ENCODE measurements at regions not wholly inside any gene's neighbourhood (a gene's known extent, or its start where the extent isn't known, plus 50 kb on each side); places are given as distances from the start of the nearest gene placed in this dataset.

GRCh38 chr9:73761905-73762304, 610.2 kb downstream of the ANXA1 start:
- Histone ChIP-seq H3K79me1 (ENCODE audit: low read depth in 1 of 2, low read length in 2 of 2) (no peaks in the 10 kb centered on the region), H3K27ac (ENCODE audit: insufficient read depth, low read length) (no peak overlapping the region), H3K23ac (ENCODE audit: low read depth, low read length) (no peak overlapping the region), H3K27me3 (ENCODE audit: control insufficient read depth, insufficient read depth, low read length) (no peaks in the 10 kb centered on the region), H4K8ac (ENCODE audit: low read depth in 2 of 2, low read length in 2 of 2) (no peak overlapping the region), H4K91ac (ENCODE audit: insufficient read depth, low read depth, low read length) (no peak overlapping the region), H2BK15ac (ENCODE audit: low read depth, low read length) (no peak overlapping the region), H3K4me3 (ENCODE audit: insufficient read depth, low read depth, low read length) (no peak overlapping the region), H4K20me1 (ENCODE audit: insufficient read depth, low read length) (no peaks in the 10 kb centered on the region), H3K9me1 (ENCODE audit: insufficient read depth, low read length) (no peaks in the 10 kb centered on the region), H3K9ac (ENCODE audit: low read depth, low read length) (no peak overlapping the region), H2AK9ac (replicated peaks; ENCODE audit: low read depth, low read length, poor library complexity) (no peak overlapping the region), H2BK5ac (ENCODE audit: low read depth, low read length, poor library complexity, severe bottlenecking) (no peak overlapping the region), H3K4ac (ENCODE audit: low read depth, low read length) (no peak overlapping the region), H2BK120ac (ENCODE audit: low read depth, low read length) (no peak overlapping the region), H3K4me1 (ENCODE audit: control insufficient read depth, insufficient read depth, low read length) (no peaks in the 10 kb centered on the region), H3K56ac (ENCODE audit: extremely low read depth, insufficient read depth, low read length) (no peak overlapping the region), H3K9me3 (ENCODE audit: control insufficient read depth, insufficient read depth, low read length) (peaks cover 19% of the 10 kb centered on the region), H4K5ac (ENCODE audit: low read depth, low read length) (no peak overlapping the region), H3K36me3 (ENCODE audit: control insufficient read depth, insufficient read depth, low read length) (no peaks in the 10 kb centered on the region), H3K14ac (replicated peaks; ENCODE audit: low read depth, low read length) (no peak overlapping the region), H3K18ac (ENCODE audit: low read depth, low read length) (no peak overlapping the region), H2BK20ac (ENCODE audit: low read depth, low read length) (no peak overlapping the region), H2AK5ac (ENCODE audit: low read depth, low read length) (no peak overlapping the region), H3K4me2 (ENCODE audit: low read depth, low read length) (no peak overlapping the region), H2AFZ (replicated peaks; ENCODE audit: low read length, poor library complexity) (no peak overlapping the region)
- intact Hi-C loops (cut with micrococcal nuclease) (no loop called here), in situ Hi-C loops (cut with MboI; ENCODE audit: low sequenced_read_pairs) (no loop called here), dilution Hi-C loops (cut with HindIII; ENCODE audit: low sequenced_read_pairs, unreplicated experiment) (no loop called here)
- BruUV-seq (replicated peaks) = no TSS peak
- ATAC-seq (ENCODE audit: low read depth) = no peak
- CTCF ChIA-PET = no interaction called here
- POLR2A ChIA-PET (ENCODE audit: unreplicated experiment) = no interaction called here
- no peak for TF ChIP-seq MAZ (IDR thresholded peaks at IDR 0.05; ENCODE audit: borderline replicate concordance, low read depth, low read length)
- TF ChIP-seq RCOR1 (IDR thresholded peaks at IDR 0.05; ENCODE audit: insufficient replicate concordance, low read length) = no peak
- TF ChIP-seq NFE2L2 (IDR thresholded peaks at IDR 0.05; ENCODE audit: low read depth, low read length) = no peak
- TF ChIP-seq, protein P1, sequence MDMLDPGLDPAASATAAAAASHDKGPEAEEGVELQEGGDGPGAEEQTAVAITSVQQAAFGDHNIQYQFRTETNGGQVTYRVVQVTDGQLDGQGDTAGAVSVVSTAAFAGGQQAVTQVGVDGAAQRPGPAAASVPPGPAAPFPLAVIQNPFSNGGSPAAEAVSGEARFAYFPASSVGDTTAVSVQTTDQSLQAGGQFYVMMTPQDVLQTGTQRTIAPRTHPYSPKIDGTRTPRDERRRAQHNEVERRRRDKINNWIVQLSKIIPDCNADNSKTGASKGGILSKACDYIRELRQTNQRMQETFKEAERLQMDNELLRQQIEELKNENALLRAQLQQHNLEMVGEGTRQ (IDR thresholded peaks at IDR 0.05; ENCODE audit: low read depth, low read length) = no peak
- TF ChIP-seq CEBPB (IDR thresholded peaks at IDR 0.05; ENCODE audit: low read depth, low read length) = no peak
- TF ChIP-seq SMC3 (IDR thresholded peaks at IDR 0.05; ENCODE audit: low read depth, low read length) = no peak
- TF ChIP-seq, protein P2, sequence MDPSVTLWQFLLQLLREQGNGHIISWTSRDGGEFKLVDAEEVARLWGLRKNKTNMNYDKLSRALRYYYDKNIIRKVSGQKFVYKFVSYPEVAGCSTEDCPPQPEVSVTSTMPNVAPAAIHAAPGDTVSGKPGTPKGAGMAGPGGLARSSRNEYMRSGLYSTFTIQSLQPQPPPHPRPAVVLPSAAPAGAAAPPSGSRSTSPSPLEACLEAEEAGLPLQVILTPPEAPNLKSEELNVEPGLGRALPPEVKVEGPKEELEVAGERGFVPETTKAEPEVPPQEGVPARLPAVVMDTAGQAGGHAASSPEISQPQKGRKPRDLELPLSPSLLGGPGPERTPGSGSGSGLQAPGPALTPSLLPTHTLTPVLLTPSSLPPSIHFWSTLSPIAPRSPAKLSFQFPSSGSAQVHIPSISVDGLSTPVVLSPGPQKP (IDR thresholded peaks at IDR 0.05; ENCODE audit: borderline replicate concordance, low read depth, low read length) = no peak
- TF ChIP-seq BHLHE40 (IDR thresholded peaks at IDR 0.05; ENCODE audit: low read depth, low read length) = no peak
- TF ChIP-seq, protein P3, sequence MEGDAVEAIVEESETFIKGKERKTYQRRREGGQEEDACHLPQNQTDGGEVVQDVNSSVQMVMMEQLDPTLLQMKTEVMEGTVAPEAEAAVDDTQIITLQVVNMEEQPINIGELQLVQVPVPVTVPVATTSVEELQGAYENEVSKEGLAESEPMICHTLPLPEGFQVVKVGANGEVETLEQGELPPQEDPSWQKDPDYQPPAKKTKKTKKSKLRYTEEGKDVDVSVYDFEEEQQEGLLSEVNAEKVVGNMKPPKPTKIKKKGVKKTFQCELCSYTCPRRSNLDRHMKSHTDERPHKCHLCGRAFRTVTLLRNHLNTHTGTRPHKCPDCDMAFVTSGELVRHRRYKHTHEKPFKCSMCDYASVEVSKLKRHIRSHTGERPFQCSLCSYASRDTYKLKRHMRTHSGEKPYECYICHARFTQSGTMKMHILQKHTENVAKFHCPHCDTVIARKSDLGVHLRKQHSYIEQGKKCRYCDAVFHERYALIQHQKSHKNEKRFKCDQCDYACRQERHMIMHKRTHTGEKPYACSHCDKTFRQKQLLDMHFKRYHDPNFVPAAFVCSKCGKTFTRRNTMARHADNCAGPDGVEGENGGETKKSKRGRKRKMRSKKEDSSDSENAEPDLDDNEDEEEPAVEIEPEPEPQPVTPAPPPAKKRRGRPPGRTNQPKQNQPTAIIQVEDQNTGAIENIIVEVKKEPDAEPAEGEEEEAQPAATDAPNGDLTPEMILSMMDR (conservative IDR thresholded peaks at IDR 0.05; ENCODE audit: low read depth, low read length) = no peak
- no peak for TF ChIP-seq RAD21 (IDR thresholded peaks at IDR 0.05; ENCODE audit: low read length)
- TF ChIP-seq POLR2A (IDR thresholded peaks at IDR 0.05; ENCODE audit: low read depth, low read length) = no peak
- TF ChIP-seq CHD1 (IDR thresholded peaks at IDR 0.05; ENCODE audit: low read depth, low read length) = no peak
- no peak for TF ChIP-seq MAFK (IDR thresholded peaks at IDR 0.05; ENCODE audit: low read depth, low read length)
- TF ChIP-seq MXI1 (IDR thresholded peaks at IDR 0.05; ENCODE audit: borderline replicate concordance, low read depth, low read length) = no peak
- no peak for TF ChIP-seq FOS (IDR thresholded peaks at IDR 0.05; ENCODE audit: low read depth, low read length)
- no peak for TF ChIP-seq RFX5 (IDR thresholded peaks at IDR 0.05; ENCODE audit: low read depth, low read length)
- no CpG with 5 or more reads among the region's 4 CpGs for WGBS, 2 experiments (ENCODE audit: extremely low coverage in 2 of 2, insufficient read length in 1 of 2)
- DNase-seq = no peak

All from IMR-90 (cell line).